HG03460 (cell line): ENCODE measurements at regions not wholly inside any gene's neighbourhood (a gene's known extent, or its start where the extent isn't known, plus 50 kb on each side); places are given as distances from the start of the nearest gene placed in this dataset.
"Not testable (repeated sequence)": the region's sequence is repeated elsewhere in the genome, so short reads cannot be mapped to it uniquely, and the experiment has no call there.

Source experiments
- ATAC-seq: cut with Tn5 transposase; IDR thresholded peaks from one replicate; pipeline ENCODE4 v1.9.1; 2021; ENCODE audit not compliant: unreplicated experiment

GRCh38 chr20:25865715-25866656 lies 169.3 kb upstream of the ZNF337 start:
- peak; percentile 47 for ATAC-seq

- not testable (repeated sequence) for ATAC-seq
These were observed 168.5 kb upstream of the ZNF337 start for GRCh38 chr20:25864963-25865714.

GRCh38 chr20:25864326-25864962 lies 167.8 kb upstream of the ZNF337 start:
- no peak for ATAC-seq

GRCh38 chr20:25863536-25864325 lies 167.1 kb upstream of the ZNF337 start:
- ATAC-seq = no peak

GRCh38 chr20:25862967-25863530 lies 166.4 kb upstream of the ZNF337 start:
- not testable (repeated sequence) for ATAC-seq

GRCh38 chr20:25860531-25861150 lies 164.0 kb upstream of the ZNF337 start:
- no peak for ATAC-seq

GRCh38 chr20:25859649-25860530 lies 163.2 kb upstream of the ZNF337 start:
- ATAC-seq = peak; percentile 39

- ATAC-seq = no peak
These were observed 162.1 kb upstream of the ZNF337 start for GRCh38 chr20:25858495-25859425.

- ATAC-seq = not testable (repeated sequence)
These were observed 160.6 kb upstream of the ZNF337 start for GRCh38 chr20:25857091-25857788.

GRCh38 chr20:25856256-25856884 lies 159.7 kb upstream of the ZNF337 start:
- no peak for ATAC-seq

GRCh38 chr20:25855451-25856156 lies 159.0 kb upstream of the ZNF337 start:
- not testable (repeated sequence) for ATAC-seq

GRCh38 chr20:25854666-25855065 lies 158.0 kb upstream of the ZNF337 start:
- ATAC-seq = not testable (repeated sequence)

GRCh38 chr20:25853718-25854388 lies 157.2 kb upstream of the ZNF337 start:
- ATAC-seq = peak; percentile 61

GRCh38 chr20:25852968-25853717 lies 156.5 kb upstream of the ZNF337 start:
- peak; percentile 14 for ATAC-seq

GRCh38 chr20:25850133-25850532 lies 153.5 kb upstream of the ZNF337 start:
- ATAC-seq = not testable (repeated sequence)
